BE2C (cell line): ENCODE measurements at regions not wholly inside any gene's neighbourhood (a gene's known extent, or its start where the extent isn't known, plus 50 kb on each side); places are given as distances from the start of the nearest gene placed in this dataset.

Source experiments
- DNase-seq: peaks from one replicate; pipeline ENCODE4 v3.0.0-alpha.2; 2020
- H3K27me3 ChIP-seq: fragments of 250-450 bp; sonication (Bioruptor Pico); 2 replicates; pipeline ENCODE4 v1.5.1; 2020; ENCODE audit warnings: mild to moderate bottlenecking
- H3K36me3 ChIP-seq: fragments of 250-450 bp; sonication (Bioruptor Pico); 2 replicates; pipeline ENCODE4 v1.5.1; 2020; ENCODE audit warnings: mild to moderate bottlenecking
- H3K4me1 ChIP-seq: fragments of 250-450 bp; sonication (Bioruptor Pico); 2 replicates; pipeline ENCODE4 v1.5.1; 2020
- H3K4me3 ChIP-seq: 2 replicates; pipeline ENCODE4 v1.5.1; 2011; ENCODE audit warnings: low read depth, low read length
- H3K9me3 ChIP-seq: fragments of 250-450 bp; sonication (Bioruptor Pico); 2 replicates; pipeline ENCODE4 v1.5.1; 2020
- CTCF ChIP-seq: IDR thresholded peaks from 2 replicates; pipeline ENCODE4 v1.5.1; 2012; ENCODE audit warnings: mild to moderate bottlenecking, low read depth, low read length

- Histone ChIP-seq H3K4me3 (no peak overlapping the region), H3K9me3 (no peaks in the 10 kb centered on the region), H3K4me1 (no peaks in the 10 kb centered on the region), H3K27me3 (no peaks in the 10 kb centered on the region), H3K36me3 (no peaks in the 10 kb centered on the region)
- TF ChIP-seq CTCF: no peak
- no peak for DNase-seq
These were observed 542.5 kb downstream of the TLE4 start for GRCh38 chr9:80114241-80114640.

- H3K9me3 ChIP-seq: no peaks in the 10 kb centered on the region
- H3K36me3 ChIP-seq: no peaks in the 10 kb centered on the region
- H3K27me3 ChIP-seq: no peaks in the 10 kb centered on the region
- no peak for TF ChIP-seq CTCF
- no peak overlapping the region for H3K4me3 ChIP-seq
- no peaks in the 10 kb centered on the region for H3K4me1 ChIP-seq
- no peak for DNase-seq
These were observed 536.3 kb downstream of the TLE4 start for GRCh38 chr9:80107931-80108660.

GRCh38 chr9:80097476-80097875 is 525.7 kb downstream of the TLE4 start:
- TF ChIP-seq CTCF: no peak
- Histone ChIP-seq H3K27me3 (no peaks in the 10 kb centered on the region), H3K4me3 (no peak overlapping the region), H3K36me3 (no peaks in the 10 kb centered on the region), H3K4me1 (no peaks in the 10 kb centered on the region), H3K9me3 (no peaks in the 10 kb centered on the region)
- no peak for DNase-seq

- DNase-seq: no peak
- Histone ChIP-seq H3K4me1 (no peaks in the 10 kb centered on the region), H3K9me3 (no peaks in the 10 kb centered on the region), H3K27me3 (no peaks in the 10 kb centered on the region), H3K4me3 (no peak overlapping the region), H3K36me3 (no peaks in the 10 kb centered on the region)
- no peak for TF ChIP-seq CTCF
These were observed 522.5 kb downstream of the TLE4 start for GRCh38 chr9:80094176-80094771.

- DNase-seq: no peak
- no peak overlapping the region for H3K4me3 ChIP-seq
- no peaks in the 10 kb centered on the region for H3K9me3 ChIP-seq
- H3K27me3 ChIP-seq: no peaks in the 10 kb centered on the region
- TF ChIP-seq CTCF: no peak
- H3K4me1 ChIP-seq: no peaks in the 10 kb centered on the region
- no peaks in the 10 kb centered on the region for H3K36me3 ChIP-seq
These were observed 521.9 kb downstream of the TLE4 start for GRCh38 chr9:80093695-80094094.

GRCh38 chr9:80091526-80091925 is 519.8 kb downstream of the TLE4 start:
- no peaks in the 10 kb centered on the region for H3K27me3 ChIP-seq
- no peak for TF ChIP-seq CTCF
- no peak overlapping the region for H3K4me3 ChIP-seq
- no peaks in the 10 kb centered on the region for H3K9me3 ChIP-seq
- no peaks in the 10 kb centered on the region for H3K36me3 ChIP-seq
- DNase-seq: no peak
- no peaks in the 10 kb centered on the region for H3K4me1 ChIP-seq
